Esophagus muscularis mucosa (tissue), 4 donors: ENCODE measurements at regions not wholly inside any gene's neighbourhood (a gene's known extent, or its start where the extent isn't known, plus 50 kb on each side); places are given as distances from the start of the nearest gene placed in this dataset.

Experiments used
- DNase-seq: peaks from one replicate; pipeline ENCODE4 v3.0.0-alpha.2; 2017; ENCODE audit errors: extremely low spot score
- H3K27ac ChIP-seq, 4 donors: fragments of 200-600 bp; sonication (generic); replicated peaks in 1 of 4; 1 replicate in 3 of 4; 2 replicates in 1 of 4; pipeline ENCODE4 v1.5.1; 2016 to 2019; ENCODE audit warnings: mild to moderate bottlenecking in 1 of 4
- H3K27me3 ChIP-seq, 4 donors: fragments of 200-600 bp; sonication (generic); one replicate each; pipeline versions ENCODE4 v1.5.1 to v1.6.0; 2016 to 2019
- H3K36me3 ChIP-seq, 4 donors: fragments of 200-600 bp; sonication (generic); one replicate each; pipeline ENCODE4 v1.5.1; 2016 to 2019
- H3K4me1 ChIP-seq, 4 donors: fragments of 200-600 bp; sonication (generic); one replicate each; pipeline ENCODE4 v1.5.1; 2016 to 2019
- H3K4me3 ChIP-seq, 4 donors: fragments of 200-600 bp; sonication (generic); 1 replicate in 2 of 4; 2 replicates in 2 of 4; pipeline ENCODE4 v1.5.1; 2016 to 2019; ENCODE audit warnings: mild to moderate bottlenecking in 4 of 4, moderate library complexity in 1 of 4
- H3K9me3 ChIP-seq, 4 donors: fragments of 200-600 bp; sonication (generic); 1 replicate in 3 of 4; 2 replicates in 1 of 4; pipeline ENCODE4 v1.5.1; 2016 to 2019
- EP300 ChIP-seq: sonication (generic); formaldehyde crosslinking; IDR thresholded peaks from one replicate; pipeline ENCODE4 v1.6.1; 2017; ENCODE audit warnings: antibody characterized with exemption
- POLR2A ChIP-seq: fragments of 450-650 bp; IDR thresholded peaks from one replicate; pipeline ENCODE4 v1.6.1; 2017; ENCODE audit warnings: antibody characterized with exemption, moderate library complexity, mild to moderate bottlenecking, low read depth
- POLR2AphosphoS5 ChIP-seq, 2 donors: sonication (generic); formaldehyde crosslinking; IDR thresholded peaks; one replicate each; pipeline ENCODE4 v1.6.1; 2017; ENCODE audit warnings: antibody characterized with exemption in 2 of 2
- WGBS: methylation state at CpG from one replicate; pipeline ENCODE4 v1.1.5; 2018; 5-methylcytosine and 5-hydroxymethylcytosine counted together
- intact Hi-C: fragments of 100-400 bp; cut with DNase I; formaldehyde crosslinking; loops from one replicate; pipeline ENCODE4 v1.15.1; 2023
- TF ChIP-seq, protein P1 (sequence below), 3 experiments: fragments of 200-600 bp in 2 of 3; fragments of 450-650 bp in 1 of 3; sonication (generic) in 2 of 3; IDR thresholded peaks; one replicate each; pipeline ENCODE4 v1.5.1; 2017 to 2019; ENCODE audit warnings: antibody characterized with exemption in 3 of 3, mild to moderate bottlenecking in 2 of 3, moderate library complexity in 1 of 3

DNA sequence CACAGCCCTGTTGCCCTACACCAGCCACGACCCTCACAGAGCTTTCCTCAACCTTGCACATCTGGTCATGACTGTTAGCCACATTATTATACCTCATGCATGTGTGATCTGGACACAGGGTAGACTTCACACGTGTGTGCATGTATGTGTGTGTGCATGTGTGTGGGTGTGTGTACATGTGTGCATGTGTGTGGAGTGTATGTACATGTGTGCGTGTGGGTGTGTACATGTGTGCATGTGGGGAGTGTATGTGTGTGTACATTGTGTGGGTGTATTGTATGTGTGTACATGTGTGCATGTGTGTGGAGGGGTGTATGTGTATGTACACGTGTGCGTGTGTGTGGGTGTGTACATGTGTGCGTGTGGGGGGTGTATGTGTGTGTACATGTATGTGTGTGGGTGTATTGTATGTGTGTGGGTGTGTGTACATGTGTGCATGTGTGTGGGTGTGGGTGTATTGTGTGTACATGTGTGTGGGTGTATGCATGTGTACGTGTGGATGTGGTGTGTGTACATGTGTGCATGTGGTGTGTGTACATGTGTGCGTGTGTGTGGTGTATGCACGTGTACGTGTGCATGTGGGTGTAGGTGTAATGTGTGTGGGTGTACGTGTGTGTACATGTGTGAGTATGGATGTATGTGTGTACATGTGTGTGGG is 130.2 kb downstream of the C16orf95 start:
- Histone ChIP-seq H3K36me3 (no peaks in the 10 kb centered on the region), H3K4me1 (no peaks in the 10 kb centered on the region), H3K4me3 (no peak overlapping the region), H3K27ac (no peak overlapping the region), H3K9me3 (peaks cover 0 to 17% (median 13%) of the 10 kb centered on the region in 4 donors), H3K27me3 (peaks cover 0 to 20% (median 0%) of the 10 kb centered on the region in 4 donors)
- TF ChIP-seq, protein P1, sequence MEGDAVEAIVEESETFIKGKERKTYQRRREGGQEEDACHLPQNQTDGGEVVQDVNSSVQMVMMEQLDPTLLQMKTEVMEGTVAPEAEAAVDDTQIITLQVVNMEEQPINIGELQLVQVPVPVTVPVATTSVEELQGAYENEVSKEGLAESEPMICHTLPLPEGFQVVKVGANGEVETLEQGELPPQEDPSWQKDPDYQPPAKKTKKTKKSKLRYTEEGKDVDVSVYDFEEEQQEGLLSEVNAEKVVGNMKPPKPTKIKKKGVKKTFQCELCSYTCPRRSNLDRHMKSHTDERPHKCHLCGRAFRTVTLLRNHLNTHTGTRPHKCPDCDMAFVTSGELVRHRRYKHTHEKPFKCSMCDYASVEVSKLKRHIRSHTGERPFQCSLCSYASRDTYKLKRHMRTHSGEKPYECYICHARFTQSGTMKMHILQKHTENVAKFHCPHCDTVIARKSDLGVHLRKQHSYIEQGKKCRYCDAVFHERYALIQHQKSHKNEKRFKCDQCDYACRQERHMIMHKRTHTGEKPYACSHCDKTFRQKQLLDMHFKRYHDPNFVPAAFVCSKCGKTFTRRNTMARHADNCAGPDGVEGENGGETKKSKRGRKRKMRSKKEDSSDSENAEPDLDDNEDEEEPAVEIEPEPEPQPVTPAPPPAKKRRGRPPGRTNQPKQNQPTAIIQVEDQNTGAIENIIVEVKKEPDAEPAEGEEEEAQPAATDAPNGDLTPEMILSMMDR (IDR thresholded peaks at IDR 0.05): no peak
- no peak for TF ChIP-seq EP300
- TF ChIP-seq POLR2AphosphoS5 (IDR thresholded peaks at IDR 0.05): no peak
- DNase-seq: no peak
- 80% methylated on average over 11 of the region's 11 CpGs for WGBS
- intact Hi-C loops: no loop called here

GRCh38 chr16:87188104-87188503 is 129.1 kb downstream of the C16orf95 start:
- TF ChIP-seq, protein P1 (IDR thresholded peaks at IDR 0.05): no peak
- no peak for TF ChIP-seq POLR2A
- no peak for TF ChIP-seq EP300
- TF ChIP-seq POLR2AphosphoS5 (IDR thresholded peaks at IDR 0.05): no peak
- Histone ChIP-seq H3K9me3 (peaks cover 0 to 17% (median 13%) of the 10 kb centered on the region in 4 donors), H3K4me1 (no peaks in the 10 kb centered on the region), H3K27me3 (peaks cover 0 to 20% (median 0%) of the 10 kb centered on the region in 4 donors), H3K36me3 (no peaks in the 10 kb centered on the region), H3K27ac (no peak overlapping the region), H3K4me3 (no peak overlapping the region)
- intact Hi-C loops: no loop called here
- DNase-seq: no peak
- 95% methylated on average over 8 of the region's 8 CpGs for WGBS

- intact Hi-C loops: no loop called here
- Histone ChIP-seq H3K27ac (no peak overlapping the region), H3K27me3 (peaks cover 0 to 10% (median 0%) of the 10 kb centered on the region in 4 donors), H3K9me3 (peaks cover 0 to 17% (median 13%) of the 10 kb centered on the region in 4 donors), H3K4me3 (no peak overlapping the region), H3K36me3 (no peaks in the 10 kb centered on the region), H3K4me1 (no peaks in the 10 kb centered on the region)
- WGBS: 95% methylated on average over 8 of the region's 8 CpGs
- TF ChIP-seq, protein P1 (IDR thresholded peaks at IDR 0.05): no peak
- TF ChIP-seq EP300 (no peak), POLR2AphosphoS5 (IDR thresholded peaks at IDR 0.05) (no peak), POLR2A (no peak)
- no peak for DNase-seq
These were observed 127.8 kb downstream of the C16orf95 start for GRCh38 chr16:87189426-87189825.

- Histone ChIP-seq H3K4me3 (no peak overlapping the region), H3K36me3 (no peaks in the 10 kb centered on the region), H3K27me3 (peaks cover 0 to 9% (median 0%) of the 10 kb centered on the region in 4 donors), H3K9me3 (peaks cover 0 to 17% (median 13%) of the 10 kb centered on the region in 4 donors), H3K27ac (no peak overlapping the region), H3K4me1 (no peaks in the 10 kb centered on the region)
- no peak for DNase-seq
- no peak for TF ChIP-seq POLR2A
- TF ChIP-seq EP300: no peak
- 90% methylated on average over 9 of the region's 9 CpGs for WGBS
- intact Hi-C loops: no loop called here
These were observed 126.6 kb downstream of the C16orf95 start for GRCh38 chr16:87190288-87191230.

- Histone ChIP-seq H3K36me3 (no peaks in the 10 kb centered on the region), H3K27ac (no peak overlapping the region), H3K4me3 (no peak overlapping the region), H3K4me1 (no peaks in the 10 kb centered on the region), H3K9me3 (peaks cover 0 to 17% (median 13%) of the 10 kb centered on the region in 4 donors), H3K27me3 (peaks cover 0 to 22% (median 0%) of the 10 kb centered on the region in 4 donors)
- no peak for DNase-seq
- TF ChIP-seq POLR2A: no peak
- TF ChIP-seq, protein P1 (IDR thresholded peaks at IDR 0.05): no peak
- no peak for TF ChIP-seq POLR2AphosphoS5 (IDR thresholded peaks at IDR 0.05)
- no peak for TF ChIP-seq EP300
- WGBS: 64% methylated on average over 16 of the region's 16 CpGs
- intact Hi-C loops: no loop called here
These were observed 124.6 kb downstream of the C16orf95 start for GRCh38 chr16:87192452-87193073.
